ENCODE measurements at regions not wholly inside any gene's neighbourhood (a gene's known extent, or its start where the extent isn't known, plus 50 kb on each side); places are given as distances from the start of the nearest gene placed in this dataset.
A peak's percentile ranks its signal among the peaks of the same experiment; 100 is the strongest.

GRCh38 chr1:34419663-34420136 lies 243.0 kb downstream of the C1orf94 start:
- H3K9me3 ChIP-seq: no peaks in the 10 kb centered on the region
- no peak overlapping the region for H3K4me3 ChIP-seq
- H3K27me3 ChIP-seq: no peaks in the 10 kb centered on the region
- no CpG with 5 or more reads among the region's 5 CpGs for WGBS (ENCODE audit: insufficient coverage, low coverage, low lambda C conversion rate, missing lambda C conversion rate)
- no peak overlapping the region for H3K27ac ChIP-seq
- DNase-seq (no peak), ATAC-seq (peak in 1 of 4 donors; percentile 12)
- H3K4me1 ChIP-seq: no peaks in the 10 kb centered on the region
- no peak for TF ChIP-seq POLR2A (IDR thresholded peaks at IDR 0.05)
- TF ChIP-seq CTCF (IDR thresholded peaks at IDR 0.05): no peak
- intact Hi-C loops (cut with DNase I): no loop called here
- H3K36me3 ChIP-seq: no peaks in the 10 kb centered on the region

GRCh38 chr1:34425046-34425445 lies 248.3 kb downstream of the C1orf94 start:
- 48% methylated on average over 5 of the region's 5 CpGs for WGBS (ENCODE audit: insufficient coverage, low coverage, low lambda C conversion rate, missing lambda C conversion rate)
- ATAC-seq (no peak), DNase-seq (no peak)
- no peak overlapping the region for H3K27ac ChIP-seq
- TF ChIP-seq POLR2A (IDR thresholded peaks at IDR 0.05) (no peak), CTCF (IDR thresholded peaks at IDR 0.05) (no peak)
- no peaks in the 10 kb centered on the region for H3K9me3 ChIP-seq
- H3K4me3 ChIP-seq: no peak overlapping the region
- intact Hi-C loops (cut with DNase I): no loop called here
- H3K4me1 ChIP-seq: no peaks in the 10 kb centered on the region
- H3K27me3 ChIP-seq: no peaks in the 10 kb centered on the region
- H3K36me3 ChIP-seq: no peaks in the 10 kb centered on the region

- no peak overlapping the region for H3K4me3 ChIP-seq
- no peaks in the 10 kb centered on the region for H3K9me3 ChIP-seq
- H3K36me3 ChIP-seq: no peaks in the 10 kb centered on the region
- WGBS (ENCODE audit: insufficient coverage, low coverage, low lambda C conversion rate, missing lambda C conversion rate): 30% methylated on average over 2 of the region's 2 CpGs
- no peaks in the 10 kb centered on the region for H3K4me1 ChIP-seq
- no peaks in the 10 kb centered on the region for H3K27me3 ChIP-seq
- no peak for DNase-seq
- TF ChIP-seq POLR2A (IDR thresholded peaks at IDR 0.05) (no peak), CTCF (IDR thresholded peaks at IDR 0.05) (no peak)
- no peak for ATAC-seq
- intact Hi-C loops (cut with DNase I): no loop called here
- H3K27ac ChIP-seq: no peak overlapping the region
These were observed 249.1 kb downstream of the C1orf94 start for GRCh38 chr1:34425785-34426184.

- H3K9me3 ChIP-seq: no peaks in the 10 kb centered on the region
- ATAC-seq (no peak), DNase-seq (no peak)
- TF ChIP-seq CTCF (IDR thresholded peaks at IDR 0.05): no peak
- no peaks in the 10 kb centered on the region for H3K27me3 ChIP-seq
- H3K36me3 ChIP-seq: no peaks in the 10 kb centered on the region
- no peak overlapping the region for H3K4me3 ChIP-seq
- no peak overlapping the region for H3K27ac ChIP-seq
- H3K4me1 ChIP-seq: no peaks in the 10 kb centered on the region
- intact Hi-C loops (cut with DNase I): no loop called here
These were observed 249.7 kb downstream of the C1orf94 start for GRCh38 chr1:34426325-34426896.

GRCh38 chr1:34427170-34427569 lies 250.5 kb downstream of the C1orf94 start:
- no peaks in the 10 kb centered on the region for H3K27me3 ChIP-seq
- no peak overlapping the region for H3K4me3 ChIP-seq
- TF ChIP-seq CTCF (IDR thresholded peaks at IDR 0.05): no peak
- TF ChIP-seq POLR2A (IDR thresholded peaks at IDR 0.05): no peak
- intact Hi-C loops (cut with DNase I): no loop called here
- no peak for ATAC-seq
- no peak for DNase-seq
- H3K36me3 ChIP-seq: no peaks in the 10 kb centered on the region
- no peaks in the 10 kb centered on the region for H3K4me1 ChIP-seq
- no CpG with 5 or more reads among the region's 4 CpGs for WGBS (ENCODE audit: insufficient coverage, low coverage, low lambda C conversion rate, missing lambda C conversion rate)
- no peaks in the 10 kb centered on the region for H3K9me3 ChIP-seq
- no peak overlapping the region for H3K27ac ChIP-seq

Measured in right lobe of liver (tissue), 6 donors.